Stimulated activated CD8-positive, alpha-beta memory T cell treated with anti-CD3 and anti-CD28 coated beads, Interleukin-7, amount 100 ng/mL, for 1 hour (primary cell): ENCODE measurements at regions not wholly inside any gene's neighbourhood (a gene's known extent, or its start where the extent isn't known, plus 50 kb on each side); places are given as distances from the start of the nearest gene placed in this dataset.
"Not testable (repeated sequence)": the region's sequence is repeated elsewhere in the genome, so short reads cannot be mapped to it uniquely, and the experiment has no call there.

Experiments used
- DNase-seq, 2 donors: peaks; one replicate each; pipeline ENCODE4 v3.0.0-alpha.2; 2020; ENCODE audit warnings: low read depth in 2 of 2

GRCh38 chr16:26391833-26392232 is 674.9 kb upstream of the C16orf82 start:
- no peak for DNase-seq

DNA sequence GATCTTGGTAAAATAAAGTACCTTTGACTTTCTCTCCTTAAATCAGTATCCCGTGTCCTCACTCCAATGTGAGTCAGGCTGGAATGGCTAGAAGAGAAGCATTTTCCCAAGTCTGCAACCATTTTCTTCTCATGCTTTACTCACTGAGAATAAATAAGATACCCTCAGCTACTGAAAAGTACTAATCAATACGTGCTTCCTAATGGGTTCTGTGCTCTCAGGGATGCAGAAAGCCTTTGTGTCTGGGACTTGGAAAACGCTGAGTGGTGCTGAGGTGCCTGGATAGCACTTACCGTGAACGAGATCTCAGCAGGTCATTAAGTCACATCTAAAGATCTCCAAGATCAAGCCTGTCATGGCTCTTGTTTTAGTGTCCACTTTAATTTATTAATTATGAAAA is 672.3 kb upstream of the C16orf82 start:
- no peak for DNase-seq

DNA sequence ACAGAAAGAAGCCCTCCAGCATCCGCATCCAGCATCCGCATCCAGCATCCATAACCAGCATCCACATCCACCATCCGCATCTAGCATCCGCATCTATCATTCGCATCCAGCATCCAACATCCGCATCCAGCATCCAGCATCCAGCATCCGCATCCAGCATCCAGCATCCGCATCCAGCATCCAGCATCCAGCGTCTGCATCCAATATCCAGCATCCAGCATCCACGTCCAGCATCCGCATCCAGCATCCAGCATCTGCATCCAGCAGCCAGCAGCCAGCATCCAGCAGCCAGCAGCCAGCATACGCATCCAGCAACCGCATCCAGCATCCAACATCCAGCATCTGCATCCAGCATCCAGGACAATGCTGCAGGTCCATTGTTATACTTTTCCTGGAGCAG is 671.0 kb upstream of the C16orf82 start:
- DNase-seq: no peak

DNA sequence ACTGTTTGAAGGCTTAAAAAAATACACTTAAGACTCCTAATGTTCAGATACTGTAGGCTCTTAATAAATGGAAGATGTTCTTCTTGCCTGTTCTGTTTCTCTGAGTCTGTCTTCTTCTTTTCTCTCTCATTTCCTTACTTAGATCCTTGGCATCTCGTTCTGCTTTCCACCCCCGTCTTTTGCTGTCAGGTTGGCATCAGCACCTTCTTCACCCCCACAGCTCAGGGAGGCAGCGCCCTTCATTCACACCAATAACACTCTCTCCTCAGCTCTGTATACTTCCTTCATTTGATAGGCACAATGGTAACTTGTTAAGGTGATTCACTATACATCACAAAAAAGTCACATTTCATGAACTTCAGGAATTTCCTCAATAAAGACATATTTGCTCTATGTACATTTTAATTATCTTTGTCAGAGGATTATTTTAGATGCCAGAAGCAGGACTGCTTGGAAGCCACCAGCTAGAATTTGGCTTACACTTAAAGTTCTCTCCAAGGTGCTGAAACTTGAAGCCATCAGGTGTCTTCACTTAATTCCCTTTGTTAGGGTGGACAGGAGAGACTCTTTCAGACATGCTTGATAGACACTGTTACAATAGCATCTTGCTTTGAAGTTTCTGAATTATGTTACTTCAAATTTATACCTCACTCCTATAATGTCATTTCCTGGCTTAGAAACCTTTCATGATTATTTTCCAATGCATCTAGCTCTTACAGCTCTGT is 670.1 kb upstream of the C16orf82 start:
- DNase-seq: no peak

GRCh38 chr16:26413780-26414179 is 652.9 kb upstream of the C16orf82 start:
- DNase-seq: no peak

DNA sequence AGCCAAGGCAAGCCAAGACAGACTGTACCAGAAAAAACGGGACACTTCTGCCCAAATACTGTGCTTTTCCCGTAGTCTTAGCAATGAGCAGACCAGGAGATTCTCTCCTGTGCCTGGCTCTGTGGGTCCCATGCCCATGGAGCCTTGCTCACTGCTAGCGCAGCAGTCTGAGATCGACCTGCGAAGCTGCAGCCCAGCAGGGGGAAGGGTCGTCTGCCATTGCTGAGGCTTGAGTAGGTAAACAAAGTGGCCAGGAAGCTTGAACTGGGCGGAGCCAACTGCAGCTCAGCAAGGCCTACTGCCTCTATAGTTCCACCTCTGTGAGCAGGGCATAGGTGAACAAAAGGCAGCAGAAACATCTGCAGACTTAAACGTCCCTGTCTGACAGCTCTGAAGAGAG is 647.3 kb upstream of the C16orf82 start:
- DNase-seq: not testable (repeated sequence)

DNA sequence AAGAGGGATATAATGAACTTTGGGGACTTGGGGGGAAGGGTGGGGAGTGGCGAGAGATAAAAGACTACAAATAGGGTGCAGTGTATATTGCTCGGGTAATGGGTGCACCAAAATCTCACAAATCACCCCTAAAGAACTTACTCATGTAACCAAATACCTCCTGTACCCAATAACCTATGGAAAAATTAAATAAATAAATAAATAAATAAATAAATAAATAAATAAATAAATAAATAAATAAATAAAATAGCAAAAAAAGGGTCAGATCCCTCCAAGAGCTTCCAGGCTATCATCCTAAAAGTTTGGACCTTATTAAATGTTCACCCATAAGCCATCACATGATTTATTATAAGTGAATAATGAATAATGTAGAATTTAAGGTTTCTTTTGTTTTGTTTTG is 636.1 kb upstream of the C16orf82 start:
- DNase-seq: no peak

DNA sequence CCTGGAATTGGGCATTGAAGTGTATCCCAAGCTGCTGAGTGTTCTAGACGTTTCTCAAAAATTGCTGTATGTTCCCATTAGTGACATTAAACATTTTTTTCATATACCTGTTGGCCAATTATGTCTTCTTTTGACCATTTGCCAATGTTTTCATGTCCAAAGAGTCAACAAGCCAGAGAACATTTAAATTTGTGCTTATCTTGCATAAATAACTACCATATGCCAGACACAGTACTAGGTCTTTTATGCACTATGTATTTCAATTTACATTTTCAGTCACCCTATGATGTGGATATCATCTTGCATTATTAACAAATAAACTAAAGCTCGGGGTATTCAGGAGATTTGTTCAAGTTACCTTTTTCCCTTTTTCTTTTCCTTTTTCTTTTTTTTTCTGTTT is 632.9 kb upstream of the C16orf82 start:
- DNase-seq: no peak

- DNase-seq: no peak
Measured at GRCh38 chr16:26441178-26441577, 625.5 kb upstream of the C16orf82 start.

DNA sequence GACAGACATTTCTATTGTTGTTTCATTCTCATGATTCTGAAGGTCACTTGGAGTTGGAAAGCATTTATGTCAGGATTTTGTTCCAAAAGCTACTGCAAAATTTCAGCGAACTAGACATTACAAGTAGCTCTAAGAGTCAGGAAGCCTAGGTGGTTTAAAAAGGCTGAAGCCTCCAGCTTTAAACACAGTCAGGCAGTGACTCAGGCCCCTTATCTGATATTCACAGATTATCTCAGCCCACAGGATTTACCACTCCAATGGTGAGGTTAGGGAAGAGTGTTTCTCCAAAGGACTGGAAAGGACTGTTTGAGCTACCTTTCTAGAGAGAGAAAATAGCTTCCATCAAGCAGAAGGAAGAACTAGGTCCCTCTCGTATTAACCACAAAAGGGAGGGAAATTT is 624.4 kb upstream of the C16orf82 start:
- no peak for DNase-seq

DNA sequence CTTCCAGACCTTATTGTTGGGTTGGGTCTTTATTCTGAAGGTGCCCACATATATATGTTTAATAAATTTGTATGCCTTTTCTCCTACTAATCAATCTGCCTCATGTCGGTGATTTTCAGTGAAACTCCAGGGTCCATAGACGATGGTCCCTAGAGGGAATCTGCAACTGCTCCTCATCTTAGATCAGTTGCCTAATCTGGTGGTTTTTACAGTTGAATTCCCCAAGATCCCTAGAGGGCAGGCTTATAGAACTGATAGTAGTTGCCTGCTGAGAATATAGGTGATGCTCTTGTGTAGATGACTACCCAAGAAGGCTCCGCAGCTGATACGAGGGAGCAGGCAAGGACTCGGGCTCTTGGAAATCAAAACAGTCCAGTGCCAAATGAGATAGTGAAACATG is 619.2 kb upstream of the C16orf82 start:
- no peak for DNase-seq

GRCh38 chr16:26453215-26453614 is 613.5 kb upstream of the C16orf82 start:
- no peak for DNase-seq

- no peak for DNase-seq
Measured at GRCh38 chr16:26454102-26454501, 612.6 kb upstream of the C16orf82 start.

GRCh38 chr16:26456074-26456473 is 610.7 kb upstream of the C16orf82 start:
- no peak for DNase-seq

DNA sequence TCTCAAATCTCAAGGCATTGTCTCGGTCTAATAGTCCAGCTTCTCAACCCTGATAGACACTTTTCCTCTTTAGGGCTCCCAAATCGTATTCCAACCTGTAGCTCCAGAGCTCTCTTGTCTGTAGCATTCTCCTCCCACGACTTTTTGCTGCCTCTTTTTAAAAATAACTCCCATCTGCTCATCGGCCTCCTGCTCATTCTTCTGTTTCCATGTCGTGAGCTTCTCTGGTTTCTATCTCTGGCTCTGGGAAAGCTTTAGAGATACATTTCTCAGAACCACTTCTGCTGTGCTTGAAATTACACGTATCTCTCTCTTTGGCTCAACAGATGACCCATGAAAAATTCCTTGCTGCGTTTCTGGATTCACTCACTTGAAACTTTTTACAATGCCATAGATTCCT is 609.6 kb upstream of the C16orf82 start:
- DNase-seq: no peak

GRCh38 chr16:26457882-26458281 is 608.8 kb upstream of the C16orf82 start:
- DNase-seq: no peak

DNA sequence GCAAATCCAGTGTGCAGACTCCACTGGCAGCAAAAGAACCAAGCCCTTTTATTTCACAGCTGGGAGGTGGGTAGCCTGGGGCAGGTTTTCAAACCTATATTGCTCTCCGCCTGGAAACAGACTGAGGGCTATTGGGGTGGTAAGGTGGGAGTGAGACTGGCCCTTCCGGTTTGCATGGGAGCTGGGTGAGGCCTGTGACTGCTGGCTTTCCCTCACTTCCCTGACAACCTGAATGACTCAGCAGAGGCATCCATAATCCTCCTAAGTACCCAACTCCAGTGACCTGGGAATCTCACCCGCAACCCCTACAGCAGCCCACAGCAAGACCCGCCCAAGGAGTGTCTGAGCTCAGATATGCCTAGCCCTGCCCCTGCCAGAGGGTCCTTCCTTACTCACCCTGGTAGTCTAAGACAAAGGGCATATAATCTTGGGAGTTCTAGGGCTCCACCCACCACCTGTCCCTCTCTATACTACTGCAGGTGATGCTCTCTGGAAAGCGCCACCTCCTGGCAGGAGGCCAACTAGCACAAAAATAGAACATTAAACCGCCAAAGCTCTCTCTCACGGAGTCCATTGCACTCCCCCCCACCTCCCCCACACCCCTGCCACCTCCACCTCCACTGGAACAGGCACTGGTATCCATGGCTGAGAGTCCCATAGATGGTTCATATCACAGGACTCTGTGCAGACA is 602.0 kb upstream of the C16orf82 start:
- DNase-seq: no peak

DNA sequence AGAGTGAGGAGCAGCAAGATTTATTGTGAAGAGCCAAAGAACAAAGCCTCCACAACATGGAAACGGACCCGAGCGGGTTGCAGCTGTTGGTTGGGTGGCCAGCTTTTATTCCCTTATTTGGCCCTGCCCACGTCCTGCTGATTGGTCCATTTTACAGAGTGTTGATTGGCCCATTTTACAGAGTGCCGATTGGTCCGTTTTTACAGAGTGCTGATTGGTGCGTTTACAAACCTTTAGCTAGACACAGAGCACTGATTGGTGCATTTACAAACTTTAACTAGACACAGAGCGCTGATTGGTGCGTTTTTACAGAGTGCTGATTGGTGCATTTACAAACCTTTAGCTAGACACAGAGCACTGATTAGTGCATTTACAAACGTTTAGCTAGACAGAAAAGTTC is 592.3 kb upstream of the C16orf82 start:
- not testable (repeated sequence) for DNase-seq

GRCh38 chr16:26475596-26475995 is 591.1 kb upstream of the C16orf82 start:
- no peak for DNase-seq

DNA sequence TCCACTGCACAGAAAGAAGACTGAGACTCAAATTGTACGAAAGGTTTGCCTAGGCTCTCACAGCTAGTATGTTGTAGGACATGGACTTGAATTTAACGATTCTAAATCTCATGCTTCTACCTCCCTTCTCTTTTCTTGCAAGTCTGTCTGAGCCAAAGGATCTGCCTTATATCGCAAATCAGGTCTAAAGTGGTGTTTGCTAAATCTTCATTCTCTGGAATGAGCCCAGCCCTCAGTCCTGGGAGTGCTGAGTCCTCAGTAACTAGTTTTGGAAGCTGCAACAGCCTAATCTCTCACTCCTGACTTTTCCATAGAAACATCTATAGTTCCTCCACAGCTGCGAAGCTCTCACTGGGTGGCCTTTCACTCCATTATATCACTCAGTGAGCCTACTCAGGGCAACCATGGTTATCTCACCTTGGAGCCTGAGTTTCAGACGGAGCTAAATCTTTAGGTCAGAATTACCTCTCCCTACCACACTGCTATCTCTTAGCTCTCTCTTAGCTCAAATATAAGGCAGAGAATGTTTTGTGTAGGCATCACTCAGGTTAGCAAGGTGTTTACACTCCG is 575.5 kb upstream of the C16orf82 start:
- no peak for DNase-seq

DNA sequence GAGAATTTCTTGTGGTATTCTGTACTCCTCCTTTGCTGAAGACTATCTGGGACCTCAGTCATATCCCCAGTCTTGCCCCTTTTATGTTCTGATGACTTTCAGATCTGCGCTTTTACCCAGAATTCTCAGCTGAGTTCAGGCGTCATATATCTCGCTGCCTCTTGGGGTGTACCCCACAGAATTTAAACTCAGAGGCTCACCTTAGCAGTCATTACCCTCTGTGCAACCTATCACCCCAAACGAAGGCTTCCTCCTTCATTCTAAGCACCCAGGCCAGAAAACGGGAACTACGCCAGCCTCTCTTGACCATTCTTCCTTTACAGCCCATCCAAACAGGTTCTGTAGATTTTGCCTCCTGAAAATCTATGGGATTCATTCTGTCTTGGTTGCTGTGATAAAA is 574.8 kb upstream of the C16orf82 start:
- no peak for DNase-seq

DNA sequence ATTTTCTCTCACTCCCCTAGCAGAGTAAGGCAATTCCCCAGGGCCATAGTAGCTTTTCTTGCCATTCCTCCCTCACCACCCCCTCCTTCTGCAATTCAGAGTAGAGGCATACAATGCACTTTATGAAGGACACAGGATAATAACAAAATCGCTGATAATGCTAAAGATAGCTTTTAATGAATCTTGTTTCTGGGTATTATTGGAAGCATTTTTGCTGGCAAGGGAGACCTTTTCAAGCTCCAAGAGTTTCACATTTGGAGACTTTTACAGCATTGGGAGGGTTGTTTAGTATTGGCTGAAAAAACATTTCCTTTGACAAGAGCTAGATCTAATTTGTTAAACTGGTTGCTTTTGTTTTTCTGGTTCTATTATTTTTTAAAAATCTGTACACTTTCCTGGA is 573.0 kb upstream of the C16orf82 start:
- no peak for DNase-seq

DNA sequence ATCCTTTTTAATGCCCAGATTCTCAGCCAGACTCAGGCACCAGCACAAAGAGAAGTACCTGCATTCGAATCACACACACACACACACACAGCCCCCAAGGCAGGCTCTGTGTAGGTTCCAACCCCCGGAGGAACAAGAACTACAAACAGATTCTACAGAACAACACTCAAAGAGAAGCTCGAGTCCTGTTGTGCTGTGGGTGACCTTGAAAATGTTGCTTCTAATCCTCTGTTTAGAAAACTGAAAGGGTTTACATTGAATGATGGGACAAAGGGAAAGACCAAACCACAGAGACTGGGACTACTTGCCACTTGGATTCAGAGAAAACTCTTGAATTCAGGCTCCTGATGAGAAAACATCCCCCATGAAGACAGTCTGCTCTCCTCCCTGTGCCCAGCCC is 568.8 kb upstream of the C16orf82 start:
- DNase-seq: no peak
